ENCODE measurements at regions not wholly inside any gene's neighbourhood (a gene's known extent, or its start where the extent isn't known, plus 50 kb on each side); places are given as distances from the start of the nearest gene placed in this dataset.

DNA sequence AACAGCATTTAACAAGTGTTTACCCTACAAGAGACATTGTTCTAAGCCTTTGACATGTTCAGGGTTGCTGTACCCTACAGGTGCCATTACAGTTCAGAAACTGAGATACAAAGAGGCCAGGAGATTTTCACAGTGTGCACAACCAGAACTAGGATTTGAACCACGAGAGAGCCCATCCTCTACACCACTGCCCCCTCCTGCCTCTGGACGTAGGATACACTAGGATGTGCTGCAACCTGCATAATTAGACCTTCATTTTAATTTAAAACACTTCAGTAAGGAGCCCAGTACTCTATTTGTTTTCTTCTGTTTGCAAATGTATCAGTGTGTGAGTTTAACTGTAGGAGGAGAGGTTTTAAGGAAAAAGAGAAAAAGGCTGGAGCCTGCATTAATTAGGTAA is 123.1 kb upstream of the RARB start:
- DNase-seq, result no peak

DNA sequence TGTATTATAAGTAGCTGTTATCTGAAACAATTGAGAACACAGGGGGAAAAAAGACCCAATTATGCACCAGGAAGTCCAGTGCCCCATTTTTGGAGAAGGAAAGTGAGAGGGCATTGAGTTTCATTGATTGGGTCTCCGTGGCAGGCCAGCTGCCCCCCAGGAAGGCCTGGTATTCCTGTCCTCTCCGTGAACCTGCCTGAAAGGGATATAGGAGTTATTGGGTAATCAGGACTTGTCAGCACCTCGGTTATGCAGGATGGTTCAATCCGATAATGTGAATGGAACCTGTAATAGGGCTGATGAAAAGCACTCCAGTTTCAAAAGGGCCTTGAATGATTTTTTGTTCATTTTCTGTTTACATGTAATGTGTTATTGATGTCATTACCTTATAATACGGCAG is 122.0 kb upstream of the RARB start:
- no peak for DNase-seq

DNA sequence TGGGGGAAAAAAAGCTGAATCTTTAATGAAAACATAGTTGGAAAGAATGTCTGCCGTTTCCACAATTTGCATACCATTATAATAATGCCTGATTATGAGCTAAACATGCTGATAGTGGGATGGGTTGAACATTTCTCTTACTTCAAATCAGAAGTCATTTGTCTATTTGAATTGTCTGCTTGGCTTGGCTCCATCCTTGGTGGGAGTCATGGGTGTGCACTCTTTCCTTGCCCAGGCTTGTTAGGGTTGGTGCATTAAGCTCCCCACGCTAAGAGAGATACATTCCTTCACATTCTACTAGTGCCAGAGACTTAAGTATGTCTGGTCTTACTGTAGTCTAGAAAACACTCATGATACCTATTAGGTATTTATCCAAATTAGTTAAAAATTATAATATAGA is 121.4 kb upstream of the RARB start:
- no peak for DNase-seq

DNA sequence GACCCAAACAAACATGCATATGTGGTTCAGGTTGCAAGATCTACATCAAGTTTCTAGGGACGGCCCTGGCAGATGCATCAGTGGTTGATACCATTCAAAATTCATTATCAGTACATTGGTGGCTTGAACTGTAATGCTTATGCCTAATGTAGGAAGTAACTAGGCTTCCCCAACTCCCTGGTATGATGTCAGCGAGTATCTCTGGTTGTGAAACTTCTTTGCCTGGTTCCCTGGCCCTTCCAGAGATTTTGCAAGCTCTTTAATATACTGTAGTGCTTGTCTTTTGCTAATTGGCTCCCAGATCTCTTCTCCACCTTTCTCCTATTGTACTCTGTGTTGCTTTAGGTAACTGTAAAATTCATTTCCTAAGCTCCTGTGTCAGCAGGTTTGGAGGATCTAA is 114.8 kb upstream of the RARB start:
- DNase-seq, result no peak

DNA sequence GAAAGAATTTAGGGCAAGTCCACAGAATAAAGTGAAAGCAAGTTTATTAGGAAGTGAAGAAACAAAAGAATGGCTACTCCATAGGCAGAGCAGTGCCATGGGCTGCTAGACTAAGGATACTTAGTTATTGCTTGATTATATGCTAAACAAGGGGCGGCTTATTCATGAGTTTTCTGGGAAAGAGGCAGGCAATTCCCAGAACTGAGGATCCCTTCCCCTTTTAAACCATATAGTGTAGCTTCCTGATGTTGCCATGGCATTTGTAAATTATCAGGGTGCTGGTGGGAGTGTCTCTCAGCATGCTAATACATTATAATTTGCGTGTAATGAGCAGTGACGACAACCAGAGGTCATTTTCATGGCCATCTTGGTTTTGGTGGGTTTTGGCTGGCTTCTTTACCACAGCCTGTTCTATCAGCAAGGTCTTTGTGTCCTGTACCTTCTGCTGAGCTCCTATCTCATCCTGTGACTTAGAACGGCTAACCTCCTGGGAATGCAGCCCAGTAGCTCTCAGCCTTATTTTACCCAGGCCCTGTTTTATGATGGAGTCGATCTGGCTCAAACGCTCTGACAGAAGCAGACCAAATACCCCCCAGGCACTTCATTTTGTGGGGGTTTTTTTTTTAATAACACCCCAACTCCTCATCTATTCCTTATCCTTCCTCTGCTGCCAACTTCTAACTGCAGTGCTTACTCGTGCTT is 103.0 kb upstream of the RARB start:
- no peak for DNase-seq

DNA sequence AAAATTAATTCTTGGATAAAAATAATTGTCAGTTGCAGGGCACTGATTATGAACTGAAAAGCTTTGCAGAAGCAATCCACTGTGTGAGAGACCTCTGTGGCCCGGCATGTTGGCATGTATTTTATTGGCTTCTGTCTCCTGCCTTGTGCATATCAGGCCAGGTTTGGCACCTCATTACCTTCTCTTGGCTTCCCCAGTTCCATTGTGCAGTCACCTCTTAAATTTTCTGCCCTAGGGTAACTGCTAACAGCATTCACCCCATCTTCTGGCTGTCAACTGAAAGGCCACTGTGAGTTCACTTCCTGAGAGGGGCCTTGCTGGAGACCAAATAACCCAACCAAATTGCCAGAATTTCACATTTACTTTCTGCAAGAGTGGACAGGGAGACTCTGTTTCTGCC is 92.7 kb upstream of the RARB start:
- DNase-seq, result no peak

DNA sequence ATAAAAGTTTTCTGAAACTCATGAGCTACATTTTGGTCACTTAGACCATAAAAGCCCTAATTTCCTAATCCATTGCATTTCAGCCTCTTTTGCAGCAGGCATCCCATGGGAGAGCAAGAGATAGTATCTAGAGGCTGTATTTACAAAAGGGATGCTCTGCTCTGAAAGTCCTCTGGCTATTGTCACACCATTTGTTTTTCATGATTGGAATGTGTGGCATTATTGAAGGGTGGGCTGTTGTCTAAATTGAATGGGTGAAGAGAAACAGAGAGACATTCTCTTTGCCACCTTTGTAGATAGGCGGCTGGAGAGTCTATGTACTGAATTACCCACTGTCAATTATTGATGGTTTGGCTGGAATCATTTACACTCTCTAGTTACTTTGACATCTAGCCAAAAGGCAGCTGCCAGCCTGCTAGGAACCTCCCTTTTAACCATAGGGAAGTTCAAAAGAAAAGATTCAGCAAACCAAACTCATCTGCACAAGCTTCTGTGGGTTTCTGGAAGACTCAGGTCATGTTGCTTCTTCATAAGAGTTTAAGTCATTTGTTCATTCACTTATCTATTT is 89.8 kb upstream of the RARB start:
- no peak for DNase-seq

DNA sequence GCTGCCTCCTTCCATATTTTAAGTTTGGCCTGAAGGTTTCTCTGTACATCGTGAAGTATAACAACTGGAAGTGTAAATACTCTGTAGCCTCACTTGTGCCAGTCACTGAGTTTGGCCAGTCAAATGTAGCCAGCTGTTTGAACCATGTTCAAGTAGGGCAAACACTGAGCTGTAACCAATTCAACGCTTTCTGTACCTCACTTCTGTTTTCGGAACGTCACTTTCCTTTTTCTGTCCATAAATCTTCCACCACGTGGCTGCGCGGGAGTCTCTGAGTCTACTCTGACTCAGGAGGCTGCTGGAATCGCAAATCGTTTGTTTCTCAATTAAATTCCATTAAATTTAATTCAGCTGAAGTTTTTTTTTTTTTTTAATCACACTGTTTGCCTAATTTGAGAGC is 88.8 kb upstream of the RARB start:
- DNase-seq, result no peak

DNA sequence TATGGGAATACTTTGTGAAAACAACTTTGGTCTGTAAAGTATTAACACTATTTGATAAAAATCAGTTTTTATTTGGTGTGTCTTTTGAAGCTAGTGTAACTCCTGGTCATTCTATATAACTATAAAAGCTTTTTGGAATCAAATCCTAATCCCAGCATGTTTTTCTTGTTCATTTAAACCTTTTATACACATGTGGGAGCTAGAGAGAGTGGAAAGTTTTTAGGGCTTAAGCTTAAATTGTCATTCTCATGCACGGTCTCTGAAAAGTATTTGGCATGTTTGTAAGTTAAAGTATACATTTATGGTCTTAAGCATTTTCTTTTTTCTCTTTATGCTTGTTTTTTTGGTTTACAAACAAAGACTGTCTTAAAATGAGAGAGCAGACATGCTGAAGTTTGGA is 83.4 kb upstream of the RARB start:
- DNase-seq, result no peak

DNA sequence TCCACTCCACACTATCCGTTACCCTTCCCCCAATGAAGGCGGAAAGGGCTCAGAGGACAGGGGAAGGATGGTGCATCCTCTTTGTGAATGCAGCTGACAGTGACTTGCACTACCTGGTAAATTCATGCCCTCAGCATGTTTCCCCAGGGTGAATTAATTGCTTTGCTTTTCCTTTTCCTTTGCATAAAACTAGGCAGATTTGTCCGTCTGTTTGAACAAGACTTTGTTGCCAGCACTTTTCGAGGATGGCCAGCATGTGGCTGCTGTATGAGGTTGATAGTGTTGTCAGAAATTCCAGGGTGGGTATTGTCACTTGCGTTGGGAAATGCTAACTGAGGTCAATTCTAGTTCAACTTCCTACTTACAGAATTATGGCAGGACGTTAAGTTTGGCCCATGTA is 79.0 kb upstream of the RARB start:
- DNase-seq, result no peak

DNA sequence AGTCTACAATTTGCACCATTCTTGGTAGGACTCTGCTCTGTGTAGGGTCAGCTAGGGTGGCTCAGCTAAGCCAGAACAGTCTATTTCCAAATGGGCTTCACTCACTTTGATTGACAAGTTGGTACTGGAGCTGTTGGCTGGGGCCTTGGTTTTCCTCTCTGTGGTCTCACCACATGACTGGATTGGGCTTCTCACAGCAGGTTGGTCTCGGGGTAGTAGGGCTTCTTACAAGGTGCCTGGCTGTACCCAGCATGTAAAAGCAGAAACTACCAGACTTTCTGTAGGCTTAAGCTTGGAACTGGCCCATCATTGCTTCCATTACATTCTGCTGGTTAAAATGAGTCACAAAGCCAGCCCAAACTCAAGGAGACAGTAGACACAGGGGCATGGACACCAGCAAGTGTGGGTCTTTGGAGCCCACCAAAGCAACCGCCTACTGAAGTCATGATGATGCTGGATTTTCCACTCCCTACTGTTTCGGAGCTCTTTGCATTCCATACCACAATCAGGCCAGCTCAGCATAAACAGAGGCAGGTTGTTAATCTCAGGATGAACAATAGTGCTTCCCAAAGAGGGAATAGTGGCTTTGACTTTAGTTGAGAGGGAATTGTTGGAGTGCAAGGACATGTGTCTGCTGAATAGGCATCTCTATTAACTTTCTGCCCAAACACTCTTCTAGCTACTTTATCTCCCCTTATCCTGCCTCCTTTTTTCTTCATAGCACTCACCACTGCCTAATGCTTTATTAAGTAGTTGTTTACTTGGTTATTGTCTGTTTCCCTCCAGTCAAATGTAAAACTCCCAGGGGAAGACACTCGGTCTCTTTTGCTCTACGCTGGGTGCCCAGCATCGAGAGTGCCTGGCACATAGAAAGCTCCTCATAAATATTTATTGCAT is 78.0 kb upstream of the RARB start:
- DNase-seq, result no peak

DNA sequence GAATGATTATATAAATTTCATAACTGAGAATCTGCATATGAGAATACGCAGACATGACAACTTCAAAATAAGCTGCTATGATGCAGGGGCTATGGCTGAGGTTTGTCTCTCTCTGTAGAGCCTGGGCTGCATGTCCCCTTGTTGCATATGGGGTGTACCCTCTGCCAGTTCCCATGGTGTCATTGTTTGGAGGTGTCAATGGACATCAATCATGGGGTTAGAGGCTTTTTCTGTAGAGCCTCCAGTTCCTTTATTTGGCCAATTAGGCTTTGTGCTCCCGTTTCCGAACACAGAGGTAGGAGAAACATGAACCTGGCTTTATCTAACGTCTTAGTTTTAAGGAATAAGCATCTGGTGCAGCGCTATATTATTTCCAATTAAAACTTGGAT is 77.3 kb upstream of the RARB start:
- DNase-seq, result no peak

DNA sequence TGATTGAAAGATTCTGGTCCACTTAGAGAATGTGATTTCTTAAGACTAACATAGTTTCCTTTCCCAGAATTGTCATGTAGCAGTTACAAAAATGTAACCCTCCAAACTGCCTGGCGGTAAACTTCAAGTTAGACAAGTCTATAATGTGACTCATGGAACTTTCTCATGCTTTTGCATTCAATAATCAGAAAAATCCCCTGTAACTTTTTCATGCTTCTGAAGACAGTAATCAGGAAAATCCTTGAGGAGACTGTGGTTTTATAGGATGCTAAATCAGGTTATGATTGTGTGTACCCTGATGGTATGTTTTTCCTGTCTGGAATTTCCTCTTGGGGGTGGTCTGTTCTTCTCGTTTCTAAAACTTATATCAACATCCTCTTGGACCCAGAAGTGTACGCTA is 74.0 kb upstream of the RARB start:
- DNase-seq, result no peak

DNA sequence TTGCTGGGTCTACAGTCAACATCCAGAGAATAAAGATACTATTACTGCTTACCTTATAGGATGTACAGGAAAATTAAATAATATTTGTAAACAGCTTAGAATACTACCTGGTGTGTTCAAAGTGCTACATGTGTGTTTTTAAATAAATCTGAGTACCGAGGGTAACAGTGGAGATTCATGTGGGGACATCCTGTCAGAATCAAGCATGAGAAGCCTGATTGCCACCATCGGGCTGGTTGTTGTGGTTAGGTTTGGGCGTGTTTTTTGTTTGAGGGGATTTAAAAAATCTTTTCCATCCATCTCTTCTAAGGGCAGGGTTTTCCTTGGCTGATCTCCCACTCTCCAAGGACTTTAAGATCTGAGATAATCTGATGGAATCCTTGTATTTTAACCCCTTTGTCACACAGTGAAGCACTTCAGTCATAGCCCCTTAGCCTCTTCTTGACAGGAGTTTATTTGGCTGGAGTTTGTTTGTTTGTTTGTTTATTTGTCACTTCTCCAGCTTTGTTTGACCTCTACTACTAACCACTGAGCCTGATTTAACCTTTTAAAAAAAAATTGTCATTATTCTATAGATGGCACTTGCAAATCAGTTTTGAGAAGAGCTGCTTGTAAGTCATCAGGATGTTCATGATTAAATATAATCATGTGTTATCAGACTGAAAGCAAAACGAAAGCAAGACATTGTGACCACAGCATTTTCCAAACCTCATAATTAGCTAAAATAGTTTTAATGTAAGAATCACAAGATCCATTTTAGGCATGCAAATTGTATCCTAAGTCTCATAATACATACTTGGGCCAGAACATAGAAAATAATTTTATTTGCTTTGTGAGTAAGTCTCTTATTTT is 72.8 kb upstream of the RARB start:
- no peak for DNase-seq

DNA sequence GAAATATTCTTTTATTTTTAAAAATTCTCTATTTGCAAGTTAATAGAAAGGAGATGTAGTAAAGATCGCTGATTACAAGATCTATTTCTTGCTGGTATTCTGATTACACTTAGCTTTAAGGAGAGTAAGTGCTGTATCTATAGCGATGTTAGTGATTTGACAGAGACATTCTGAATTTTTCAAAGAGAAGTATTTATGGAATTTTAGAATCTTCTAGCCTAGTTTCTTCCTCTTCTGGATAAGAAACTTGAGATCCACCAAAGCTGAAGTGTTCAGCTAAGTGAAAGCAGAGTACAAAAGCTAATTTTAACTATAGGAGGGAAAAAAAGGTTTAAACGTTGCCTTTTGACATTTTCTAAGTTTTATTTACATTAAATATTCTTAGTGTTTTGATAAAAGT is 72.1 kb upstream of the RARB start:
- no peak for DNase-seq

DNA sequence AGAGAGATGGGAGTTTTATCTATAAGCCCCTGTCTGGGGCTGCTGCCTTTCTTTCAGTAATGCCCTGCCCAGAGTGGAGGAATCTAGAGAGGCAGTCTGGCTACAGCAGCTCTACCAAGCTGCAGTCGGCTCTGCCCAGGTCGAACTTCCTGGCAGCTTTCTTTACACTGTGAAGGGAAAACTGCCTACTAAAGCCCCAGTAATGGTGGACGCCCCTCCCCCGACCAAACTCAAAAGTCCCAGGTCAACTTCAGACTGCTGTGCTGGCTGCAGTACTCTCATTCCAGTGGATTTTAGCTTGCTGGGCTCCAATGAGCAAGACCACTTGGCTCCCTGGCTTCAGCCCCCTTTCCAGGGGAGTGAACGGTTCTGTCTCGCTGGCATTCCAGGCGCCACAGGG is 65.9 kb upstream of the RARB start:
- DNase-seq, result no peak

DNA sequence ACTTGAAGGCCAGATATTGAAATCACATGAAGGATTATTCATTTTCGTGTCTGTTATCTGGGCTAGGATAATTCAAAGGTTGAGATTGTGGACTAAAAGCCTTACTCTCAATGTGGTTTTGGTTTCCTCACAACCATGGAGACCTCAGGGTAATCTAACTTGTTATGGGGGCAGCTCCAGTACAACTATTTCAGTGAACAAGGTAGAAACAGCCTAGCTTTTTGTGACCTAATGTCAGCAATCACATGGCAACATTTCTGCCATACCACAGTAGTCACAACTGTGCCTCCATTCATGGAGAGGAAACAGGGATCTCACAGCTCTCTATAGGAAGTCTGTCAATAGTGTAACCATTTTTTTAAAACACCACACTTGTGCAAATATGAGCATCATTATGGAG is 62.4 kb upstream of the RARB start:
- DNase-seq, result no peak

DNA sequence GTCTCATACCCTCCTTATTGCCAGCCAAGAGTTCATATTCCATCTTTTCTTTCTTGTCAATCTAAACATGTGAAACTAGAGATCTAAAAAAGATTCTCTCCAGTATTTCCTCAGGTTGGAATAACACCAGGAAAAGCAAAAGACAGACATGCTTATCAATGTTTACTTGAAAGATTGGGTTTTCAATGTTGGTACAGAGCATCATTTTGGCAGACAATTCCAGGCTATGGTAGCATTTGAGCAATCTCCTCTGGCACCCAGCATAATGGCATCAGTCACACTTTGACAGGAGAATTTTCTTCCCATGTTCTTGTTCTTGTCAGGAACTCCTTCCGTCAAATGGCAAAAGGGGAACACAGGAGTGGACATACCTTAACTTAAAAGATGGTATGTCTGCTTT is 61.0 kb upstream of the RARB start:
- DNase-seq, result no peak

DNA sequence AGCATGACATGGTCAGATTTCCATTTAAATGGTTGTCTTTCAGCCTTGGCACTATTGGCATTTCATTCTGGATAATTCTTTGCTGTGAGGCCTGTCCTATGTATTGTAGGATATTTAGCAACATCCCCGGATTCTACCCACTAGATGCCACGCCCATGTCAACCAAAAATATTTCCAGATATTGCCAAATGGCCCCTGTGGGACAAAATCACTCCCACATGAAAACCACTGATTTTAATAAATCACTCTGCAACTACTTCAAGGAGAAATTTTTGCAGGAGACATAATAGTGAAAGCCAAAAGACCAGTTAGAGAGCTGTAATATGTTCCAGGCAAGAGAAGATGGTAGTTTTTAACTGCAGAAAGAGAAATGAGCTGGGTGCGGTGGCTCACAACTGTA is 55.9 kb upstream of the RARB start:
- DNase-seq, result no peak

DNA sequence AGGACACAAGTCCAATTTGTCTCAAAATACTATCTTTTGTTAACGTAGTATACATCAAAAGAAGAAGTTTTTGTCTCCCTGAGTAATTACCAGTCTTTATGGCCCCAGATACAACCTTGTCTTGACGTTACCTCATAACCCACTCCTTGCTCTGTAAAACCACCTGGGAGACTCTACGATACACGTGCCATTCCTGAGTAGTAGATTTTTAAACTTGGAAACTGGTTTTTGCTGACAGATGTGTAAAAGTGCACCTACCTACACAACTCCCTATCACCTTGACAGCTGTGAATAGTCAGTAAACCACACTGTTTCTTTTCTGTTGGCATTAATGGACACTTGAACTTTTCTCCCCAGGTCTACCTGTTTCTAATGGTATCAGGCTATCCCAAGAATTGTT is 51.7 kb upstream of the RARB start:
- DNase-seq, result no peak

DNA sequence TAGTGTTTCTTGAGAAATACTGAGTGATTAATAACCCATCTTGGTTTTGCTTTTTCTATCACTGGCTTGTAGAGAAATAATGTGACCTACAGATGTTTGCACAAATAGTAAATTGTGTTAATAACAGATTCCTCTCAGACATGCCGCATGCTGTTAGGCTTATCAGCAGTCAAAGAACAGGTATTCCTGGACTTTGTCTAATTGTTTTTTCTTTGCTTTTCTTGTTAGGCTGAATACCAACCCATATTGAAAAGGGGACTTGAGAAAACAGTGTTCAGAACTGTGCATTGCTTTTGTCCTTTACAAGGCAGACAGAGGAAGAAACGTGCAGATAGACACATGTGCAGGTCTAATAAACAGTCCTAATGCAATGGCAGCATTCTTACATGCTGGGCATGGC is 51.0 kb upstream of the RARB start:
- DNase-seq, result no peak

Data from right forelimb (tissue), 1 donor.